ENCODE measurements at regions not wholly inside any gene's neighbourhood (a gene's known extent, or its start where the extent isn't known, plus 50 kb on each side); places are given as distances from the start of the nearest gene placed in this dataset.

DNA sequence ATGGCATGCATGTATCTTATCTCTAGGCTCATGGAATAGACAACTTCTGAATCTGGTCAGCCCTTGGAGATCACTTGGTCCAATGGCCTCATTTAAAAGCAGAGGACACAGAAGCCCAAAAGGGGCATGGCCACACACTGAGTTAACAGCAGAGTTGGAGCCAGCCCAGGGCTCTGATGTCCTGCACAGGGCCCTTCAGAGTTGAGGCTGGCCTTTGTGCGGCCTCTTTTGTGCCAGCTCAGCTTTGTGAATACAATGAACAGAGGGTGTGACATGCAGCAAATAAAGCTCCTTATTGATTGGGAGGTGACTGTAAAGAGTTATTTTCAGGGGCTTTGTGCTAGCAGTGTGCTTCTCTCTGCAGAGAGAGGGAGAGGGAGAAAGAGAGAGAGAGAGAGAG is 150.1 kb upstream of the STK32A start:
- H3K9ac ChIP-seq (ENCODE audit: insufficient read depth, low read length, poor library complexity, severe bottlenecking), result no peak overlapping the region

DNA sequence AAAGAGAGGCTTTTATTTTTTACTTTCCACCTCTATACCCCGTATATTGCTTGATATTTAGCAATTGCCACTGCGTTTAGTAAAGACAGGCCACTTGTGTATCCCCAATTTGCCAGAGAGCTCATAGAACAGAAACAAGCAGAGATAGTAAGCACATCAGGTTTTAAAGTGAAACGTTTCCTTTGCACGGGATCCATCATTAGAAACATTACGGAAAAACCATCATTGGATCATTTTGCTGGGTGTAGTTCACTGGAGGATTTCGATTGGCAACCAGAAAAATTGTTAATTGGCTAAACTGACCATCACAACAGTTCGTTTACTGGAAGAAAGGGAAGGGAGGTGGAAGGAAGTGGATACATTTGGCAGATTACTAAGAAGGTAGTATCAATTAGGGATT is 149.4 kb upstream of the STK32A start:
- Mint-ChIP-seq H3K4me3 (no peak overlapping the region), H3K27me3 (ENCODE audit: low read depth in 3 of 3) (peaks cover 0 to 3% (median 0%) of the 10 kb centered on the region in 3 donors), H3K27ac (no peak overlapping the region), H3K36me3 (no peaks in the 10 kb centered on the region), H3K9me3 (peaks cover 0 to 3% (median 2%) of the 10 kb centered on the region in 7 donors), H3K4me1 (no peaks in the 10 kb centered on the region)
- Histone ChIP-seq H3K79me2 (ENCODE audit: insufficient read depth, low read length) (no peaks in the 10 kb centered on the region), H2AFZ (ENCODE audit: insufficient read depth, low read depth, low read length, poor library complexity, severe bottlenecking) (no peak overlapping the region), H3K4me1 (ENCODE audit: control insufficient read depth in 1 of 2, insufficient read depth in 2 of 2, low read length in 2 of 2) (no peaks in the 10 kb centered on the region), H3K27ac (ENCODE audit: low read depth in 1 of 2, low read length in 2 of 2) (no peak overlapping the region), H3K36me3 (replicated peaks in 1 of 2; ENCODE audit: control insufficient read depth in 1 of 2, insufficient read depth in 2 of 2, low read length in 2 of 2) (no peaks in the 10 kb centered on the region), H3K9ac (ENCODE audit: insufficient read depth, low read length, poor library complexity, severe bottlenecking) (no peak overlapping the region), H3K9me3 (replicated peaks in 1 of 2; ENCODE audit: control insufficient read depth in 1 of 2, insufficient read depth in 1 of 2, low read length in 2 of 2) (no peaks in the 10 kb centered on the region), H4K20me1 (ENCODE audit: insufficient read depth, low read length) (no peaks in the 10 kb centered on the region), H3K4me2 (replicated peaks; ENCODE audit: extremely low read depth, low read length, poor library complexity, severe bottlenecking) (no peak overlapping the region), H3K4me3 (replicated peaks in 1 of 3; ENCODE audit: low read depth in 2 of 3, low read length in 3 of 3) (no peak overlapping the region), H3K27me3 (ENCODE audit: control insufficient read depth in 2 of 2, insufficient read depth in 2 of 2, low read length in 2 of 2) (no peaks in the 10 kb centered on the region)
- WGBS (ENCODE audit: insufficient coverage), result 100% methylated on average over 2 of the region's 7 CpGs
- DNase-seq, result no peak
- intact Hi-C loops (cut with micrococcal nuclease), result no loop called here
- TF ChIP-seq, protein P1, sequence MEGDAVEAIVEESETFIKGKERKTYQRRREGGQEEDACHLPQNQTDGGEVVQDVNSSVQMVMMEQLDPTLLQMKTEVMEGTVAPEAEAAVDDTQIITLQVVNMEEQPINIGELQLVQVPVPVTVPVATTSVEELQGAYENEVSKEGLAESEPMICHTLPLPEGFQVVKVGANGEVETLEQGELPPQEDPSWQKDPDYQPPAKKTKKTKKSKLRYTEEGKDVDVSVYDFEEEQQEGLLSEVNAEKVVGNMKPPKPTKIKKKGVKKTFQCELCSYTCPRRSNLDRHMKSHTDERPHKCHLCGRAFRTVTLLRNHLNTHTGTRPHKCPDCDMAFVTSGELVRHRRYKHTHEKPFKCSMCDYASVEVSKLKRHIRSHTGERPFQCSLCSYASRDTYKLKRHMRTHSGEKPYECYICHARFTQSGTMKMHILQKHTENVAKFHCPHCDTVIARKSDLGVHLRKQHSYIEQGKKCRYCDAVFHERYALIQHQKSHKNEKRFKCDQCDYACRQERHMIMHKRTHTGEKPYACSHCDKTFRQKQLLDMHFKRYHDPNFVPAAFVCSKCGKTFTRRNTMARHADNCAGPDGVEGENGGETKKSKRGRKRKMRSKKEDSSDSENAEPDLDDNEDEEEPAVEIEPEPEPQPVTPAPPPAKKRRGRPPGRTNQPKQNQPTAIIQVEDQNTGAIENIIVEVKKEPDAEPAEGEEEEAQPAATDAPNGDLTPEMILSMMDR (IDR thresholded peaks at IDR 0.05), result no peak

More for the DNA sequence above, 150.1 kb upstream of the STK32A start:
- Histone ChIP-seq H2AFZ (ENCODE audit: insufficient read depth, low read depth, low read length, poor library complexity, severe bottlenecking) (no peak overlapping the region), H3K9me3 (replicated peaks in 1 of 2; ENCODE audit: control insufficient read depth in 1 of 2, insufficient read depth in 1 of 2, low read length in 2 of 2) (no peaks in the 10 kb centered on the region), H4K20me1 (ENCODE audit: insufficient read depth, low read length) (no peaks in the 10 kb centered on the region), H3K79me2 (ENCODE audit: insufficient read depth, low read length) (no peaks in the 10 kb centered on the region), H3K4me1 (ENCODE audit: control insufficient read depth in 1 of 2, insufficient read depth in 2 of 2, low read length in 2 of 2) (no peaks in the 10 kb centered on the region), H3K36me3 (replicated peaks in 1 of 2; ENCODE audit: control insufficient read depth in 1 of 2, insufficient read depth in 2 of 2, low read length in 2 of 2) (no peaks in the 10 kb centered on the region), H3K4me2 (replicated peaks; ENCODE audit: extremely low read depth, low read length, poor library complexity, severe bottlenecking) (no peak overlapping the region), H3K4me3 (replicated peaks in 1 of 3; ENCODE audit: low read depth in 2 of 3, low read length in 3 of 3) (no peak overlapping the region), H3K27me3 (ENCODE audit: control insufficient read depth in 2 of 2, insufficient read depth in 2 of 2, low read length in 2 of 2) (no peaks in the 10 kb centered on the region), H3K27ac (ENCODE audit: low read depth in 1 of 2, low read length in 2 of 2) (no peak overlapping the region)
- no peak overlapping the region for H3K4me3 Mint-ChIP-seq
- intact Hi-C loops (cut with micrococcal nuclease), result no loop called here
- H3K36me3 Mint-ChIP-seq, result no peaks in the 10 kb centered on the region
- H3K27ac Mint-ChIP-seq, result no peak overlapping the region
- DNase-seq, result no peak
- H3K27me3 Mint-ChIP-seq (ENCODE audit: low read depth in 3 of 3), result peaks cover 0 to 3% (median 0%) of the 10 kb centered on the region in 3 donors
- H3K9me3 Mint-ChIP-seq, result peaks cover 0 to 3% (median 2%) of the 10 kb centered on the region in 7 donors
- 50% methylated on average over 1 of the region's 1 CpG for WGBS (ENCODE audit: insufficient coverage)
- H3K4me1 Mint-ChIP-seq, result no peaks in the 10 kb centered on the region
- TF ChIP-seq, protein P1 (IDR thresholded peaks at IDR 0.05), result no peak

Data from CD14-positive monocyte (primary cell).